ENCODE measurements at regions not wholly inside any gene's neighbourhood (a gene's known extent, or its start where the extent isn't known, plus 50 kb on each side); places are given as distances from the start of the nearest gene placed in this dataset.

GRCh38 chr12:89208661-89209096 lies 143.6 kb downstream of the DUSP6 start:
- TF ChIP-seq POLR2A (IDR thresholded peaks at IDR 0.05): no peak
- TF ChIP-seq, protein P1, sequence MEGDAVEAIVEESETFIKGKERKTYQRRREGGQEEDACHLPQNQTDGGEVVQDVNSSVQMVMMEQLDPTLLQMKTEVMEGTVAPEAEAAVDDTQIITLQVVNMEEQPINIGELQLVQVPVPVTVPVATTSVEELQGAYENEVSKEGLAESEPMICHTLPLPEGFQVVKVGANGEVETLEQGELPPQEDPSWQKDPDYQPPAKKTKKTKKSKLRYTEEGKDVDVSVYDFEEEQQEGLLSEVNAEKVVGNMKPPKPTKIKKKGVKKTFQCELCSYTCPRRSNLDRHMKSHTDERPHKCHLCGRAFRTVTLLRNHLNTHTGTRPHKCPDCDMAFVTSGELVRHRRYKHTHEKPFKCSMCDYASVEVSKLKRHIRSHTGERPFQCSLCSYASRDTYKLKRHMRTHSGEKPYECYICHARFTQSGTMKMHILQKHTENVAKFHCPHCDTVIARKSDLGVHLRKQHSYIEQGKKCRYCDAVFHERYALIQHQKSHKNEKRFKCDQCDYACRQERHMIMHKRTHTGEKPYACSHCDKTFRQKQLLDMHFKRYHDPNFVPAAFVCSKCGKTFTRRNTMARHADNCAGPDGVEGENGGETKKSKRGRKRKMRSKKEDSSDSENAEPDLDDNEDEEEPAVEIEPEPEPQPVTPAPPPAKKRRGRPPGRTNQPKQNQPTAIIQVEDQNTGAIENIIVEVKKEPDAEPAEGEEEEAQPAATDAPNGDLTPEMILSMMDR (IDR thresholded peaks at IDR 0.05): no peak

Measured in gastroesophageal sphincter (tissue), 3 donors.